Liver (tissue), 3 donors: ENCODE measurements at regions not wholly inside any gene's neighbourhood (a gene's known extent, or its start where the extent isn't known, plus 50 kb on each side); places are given as distances from the start of the nearest gene placed in this dataset.

Experiments
- ATF3 ChIP-seq: IDR thresholded peaks from 2 replicates; pipeline ENCODE4 v1.6.1; 2016; ENCODE audit warnings: antibody characterized with exemption
- CTCF ChIP-seq: fragments of 150-350 bp; IDR thresholded peaks from 2 replicates; pipeline ENCODE4 v1.5.1; 2017; ENCODE audit warnings: improper control_type of control experiment, low read depth, low read length; ENCODE audit not compliant: missing input control
- EGR1 ChIP-seq, 2 donors: IDR thresholded peaks; 2 replicates each; pipeline ENCODE4 v1.6.1; 2016 to 2018; ENCODE audit warnings: antibody characterized with exemption in 2 of 2, low read depth in 2 of 2
- GABPA ChIP-seq, 2 donors: IDR thresholded peaks in 1 of 2; conservative IDR thresholded peaks in 1 of 2; 2 replicates each; pipeline ENCODE4 v1.6.1; 2016; ENCODE audit warnings: antibody characterized with exemption in 2 of 2, mild to moderate bottlenecking in 1 of 2, moderate library complexity in 1 of 2
- JUND ChIP-seq, 2 donors: IDR thresholded peaks; 2 replicates each; pipeline ENCODE4 v1.6.1; 2016; ENCODE audit warnings: antibody characterized with exemption in 2 of 2
- RAD21 ChIP-seq, 2 donors: IDR thresholded peaks; 2 replicates each; pipeline ENCODE4 v1.6.1; 2016; ENCODE audit warnings: antibody characterized with exemption in 2 of 2, mild to moderate bottlenecking in 2 of 2
- REST ChIP-seq: IDR thresholded peaks from 2 replicates; pipeline ENCODE4 v1.6.1; 2016; ENCODE audit warnings: antibody characterized with exemption, mild to moderate bottlenecking
- RXRA ChIP-seq, 2 donors: IDR thresholded peaks; 2 replicates each; pipeline ENCODE4 v1.6.1; 2017 to 2018; ENCODE audit warnings: antibody characterized with exemption in 2 of 2, mild to moderate bottlenecking in 1 of 2
- SP1 ChIP-seq: IDR thresholded peaks from 2 replicates; pipeline ENCODE4 v1.6.1; 2018; ENCODE audit warnings: antibody characterized with exemption, mild to moderate bottlenecking
- TAF1 ChIP-seq: conservative IDR thresholded peaks from 2 replicates; pipeline ENCODE4 v1.6.1; 2016; ENCODE audit warnings: antibody characterized with exemption, mild to moderate bottlenecking
- YY1 ChIP-seq: IDR thresholded peaks from 2 replicates; pipeline ENCODE4 v1.6.1; 2016; ENCODE audit warnings: antibody characterized with exemption, mild to moderate bottlenecking
- TF ChIP-seq, protein P1 (sequence below): IDR thresholded peaks from 2 replicates; pipeline ENCODE4 v1.6.1; 2016; ENCODE audit warnings: antibody characterized with exemption
- TF ChIP-seq, protein P2 (sequence below): IDR thresholded peaks from 2 replicates; pipeline ENCODE4 v1.6.1; 2016; ENCODE audit warnings: antibody characterized with exemption
- donor health status: healthy.
- donor health status: healthy.

- TF ChIP-seq TAF1: no peak
- TF ChIP-seq CTCF: no peak
- no peak for TF ChIP-seq REST
- TF ChIP-seq, protein P1, sequence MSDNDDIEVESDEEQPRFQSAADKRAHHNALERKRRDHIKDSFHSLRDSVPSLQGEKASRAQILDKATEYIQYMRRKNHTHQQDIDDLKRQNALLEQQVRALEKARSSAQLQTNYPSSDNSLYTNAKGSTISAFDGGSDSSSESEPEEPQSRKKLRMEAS: no peak
- no peak for TF ChIP-seq RAD21 (IDR thresholded peaks at IDR 0.05)
- TF ChIP-seq, protein P2, sequence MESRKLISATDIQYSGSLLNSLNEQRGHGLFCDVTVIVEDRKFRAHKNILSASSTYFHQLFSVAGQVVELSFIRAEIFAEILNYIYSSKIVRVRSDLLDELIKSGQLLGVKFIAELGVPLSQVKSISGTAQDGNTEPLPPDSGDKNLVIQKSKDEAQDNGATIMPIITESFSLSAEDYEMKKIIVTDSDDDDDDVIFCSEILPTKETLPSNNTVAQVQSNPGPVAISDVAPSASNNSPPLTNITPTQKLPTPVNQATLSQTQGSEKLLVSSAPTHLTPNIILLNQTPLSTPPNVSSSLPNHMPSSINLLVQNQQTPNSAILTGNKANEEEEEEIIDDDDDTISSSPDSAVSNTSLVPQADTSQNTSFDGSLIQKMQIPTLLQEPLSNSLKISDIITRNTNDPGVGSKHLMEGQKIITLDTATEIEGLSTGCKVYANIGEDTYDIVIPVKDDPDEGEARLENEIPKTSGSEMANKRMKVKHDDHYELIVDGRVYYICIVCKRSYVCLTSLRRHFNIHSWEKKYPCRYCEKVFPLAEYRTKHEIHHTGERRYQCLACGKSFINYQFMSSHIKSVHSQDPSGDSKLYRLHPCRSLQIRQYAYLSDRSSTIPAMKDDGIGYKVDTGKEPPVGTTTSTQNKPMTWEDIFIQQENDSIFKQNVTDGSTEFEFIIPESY: no peak
- TF ChIP-seq SP1: no peak
- no peak for TF ChIP-seq GABPA (IDR thresholded peaks at IDR 0.05 in 1 of 2, conservative IDR thresholded peaks at IDR 0.05 in 1 of 2)
- TF ChIP-seq ATF3: no peak
- no peak for TF ChIP-seq EGR1 (IDR thresholded peaks at IDR 0.05; ENCODE audit: low read depth in 2 of 2)
- no peak for TF ChIP-seq RXRA (IDR thresholded peaks at IDR 0.05)
- TF ChIP-seq JUND (IDR thresholded peaks at IDR 0.05): no peak
- TF ChIP-seq YY1: no peak
Measured at GRCh38 chrX:125398959-125399440, 79.3 kb downstream of the TEX13C start.
